ELR (cell line): ENCODE measurements at regions not wholly inside any gene's neighbourhood (a gene's known extent, or its start where the extent isn't known, plus 50 kb on each side); places are given as distances from the start of the nearest gene placed in this dataset.

Source experiments
- DNase-seq: peaks from one replicate; pipeline ENCODE4 v3.0.0-alpha.2; 2015; ENCODE audit warnings: low read depth

GRCh38 chr6:115720900-115721299, 339.8 kb downstream of the FRK start:
- DNase-seq: no peak

DNA sequence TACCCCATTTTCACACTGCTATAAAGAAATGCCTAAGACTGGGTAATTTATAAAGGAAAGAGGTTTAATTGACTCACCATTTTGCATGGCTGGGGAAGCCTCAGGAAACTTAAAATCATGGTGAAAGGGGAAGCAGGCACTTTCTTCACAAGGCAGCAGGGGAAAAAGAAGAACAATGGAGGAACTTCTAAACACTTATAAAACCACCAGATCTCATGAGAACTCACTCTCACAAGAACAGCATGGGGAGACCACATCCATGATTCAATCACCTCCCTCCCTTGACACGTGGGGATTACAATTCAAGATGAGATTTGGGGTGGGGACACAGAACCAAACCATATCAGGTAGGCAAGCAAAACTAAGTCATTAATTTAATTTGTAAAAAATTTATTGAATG, 343.2 kb downstream of the FRK start:
- no peak for DNase-seq

GRCh38 chr6:115717062-115717461, 343.6 kb downstream of the FRK start:
- DNase-seq: no peak

- DNase-seq: no peak
Measured at GRCh38 chr6:115712291-115712961, 348.3 kb downstream of the FRK start.

- no peak for DNase-seq
Measured at GRCh38 chr6:115708850-115709249, 351.8 kb downstream of the FRK start.

DNA sequence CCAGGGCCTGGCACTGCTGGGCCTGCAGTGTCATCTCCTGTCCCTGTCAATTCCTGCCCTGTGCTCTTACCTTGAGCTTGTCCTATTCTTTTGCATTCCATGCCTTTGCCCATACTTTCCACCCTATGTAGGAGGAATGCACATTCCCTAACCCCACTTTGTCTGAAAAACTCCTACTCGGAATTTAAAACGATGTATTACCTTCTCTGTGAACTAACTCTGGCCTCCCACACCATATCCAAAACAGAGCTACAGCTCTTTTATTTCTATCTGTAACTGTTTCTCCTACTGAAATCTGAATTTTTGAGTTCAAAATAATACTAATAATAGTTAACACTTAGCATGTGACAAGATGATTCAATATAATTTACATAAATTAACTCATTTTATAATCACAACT, 353.7 kb downstream of the FRK start:
- no peak for DNase-seq

DNA sequence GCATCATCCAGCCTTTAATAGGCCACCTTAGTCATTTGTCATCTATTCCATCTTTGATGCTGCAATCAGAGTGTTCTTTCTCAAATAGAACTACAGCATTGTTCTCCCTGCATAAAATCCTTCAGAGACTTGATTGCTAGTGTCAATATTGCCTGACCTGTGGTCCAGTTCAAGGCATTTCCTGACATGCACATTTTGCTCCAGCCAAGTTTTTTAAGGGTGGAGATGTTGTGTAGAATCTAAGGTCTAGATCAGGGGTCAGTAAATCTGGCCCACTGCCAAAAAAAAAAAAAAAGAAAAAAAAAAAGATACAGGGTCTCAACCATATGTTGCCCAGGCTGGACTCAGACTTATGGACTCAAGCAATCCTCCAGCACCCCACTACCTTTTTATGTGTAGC, 354.4 kb downstream of the FRK start:
- DNase-seq: no peak

DNA sequence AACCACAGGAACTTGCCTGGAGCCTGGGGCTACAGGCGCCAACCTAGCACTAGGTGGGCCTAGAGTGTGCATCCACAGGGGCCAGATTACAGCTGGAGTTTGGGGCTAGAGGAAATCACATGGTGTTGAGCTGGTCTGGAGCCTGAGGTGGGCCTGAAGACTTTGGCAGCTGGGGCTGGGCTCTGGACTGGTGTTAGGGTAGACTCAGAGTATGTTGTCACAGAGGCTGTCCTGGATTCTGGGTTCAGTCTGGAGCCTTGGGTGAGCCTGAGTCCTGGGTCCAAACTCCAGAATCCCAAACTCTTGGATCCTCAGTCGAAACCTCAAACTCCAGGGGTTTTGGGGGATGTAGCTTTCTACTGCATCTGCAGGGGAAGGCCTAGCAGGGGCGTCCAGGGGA, 356.7 kb downstream of the FRK start:
- DNase-seq: no peak

DNA sequence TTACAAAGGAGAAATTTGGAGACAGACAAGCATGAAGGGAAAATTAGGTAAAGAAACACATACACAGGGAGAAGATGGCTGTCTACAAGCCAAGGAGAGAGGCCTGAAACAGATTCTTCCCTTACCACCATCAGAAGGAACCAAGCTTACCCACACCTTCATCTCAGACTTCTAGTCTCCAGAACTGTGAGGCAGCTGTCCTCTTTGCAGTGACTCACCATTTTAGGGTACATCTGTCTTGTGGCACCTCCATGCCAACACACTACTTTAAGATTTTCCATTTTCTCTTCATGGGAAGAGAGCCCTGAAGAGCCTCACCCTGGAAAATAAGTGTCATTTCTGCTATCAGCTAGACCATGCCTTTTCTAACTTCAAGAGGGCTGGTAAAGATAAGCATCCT, 369.3 kb downstream of the FRK start:
- DNase-seq: no peak

DNA sequence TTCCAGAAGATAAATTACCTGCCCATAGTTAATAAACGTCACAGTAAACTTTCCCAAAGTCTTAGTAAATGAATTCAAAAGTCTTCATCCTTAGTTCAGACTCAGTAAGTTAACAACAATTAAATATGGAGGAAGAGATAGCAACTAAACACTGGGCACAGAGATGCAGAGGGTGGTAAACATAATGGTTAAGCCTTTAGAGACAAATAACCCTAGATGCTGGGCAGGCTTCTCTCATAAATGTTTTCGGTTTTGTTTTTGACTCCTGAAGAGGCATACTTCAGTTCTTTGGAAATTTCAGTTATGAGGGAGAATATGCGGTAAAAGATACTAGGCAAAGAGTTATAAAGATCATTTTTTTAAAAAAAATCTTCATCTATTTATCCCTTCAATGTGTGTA, 369.8 kb downstream of the FRK start:
- DNase-seq: no peak

DNA sequence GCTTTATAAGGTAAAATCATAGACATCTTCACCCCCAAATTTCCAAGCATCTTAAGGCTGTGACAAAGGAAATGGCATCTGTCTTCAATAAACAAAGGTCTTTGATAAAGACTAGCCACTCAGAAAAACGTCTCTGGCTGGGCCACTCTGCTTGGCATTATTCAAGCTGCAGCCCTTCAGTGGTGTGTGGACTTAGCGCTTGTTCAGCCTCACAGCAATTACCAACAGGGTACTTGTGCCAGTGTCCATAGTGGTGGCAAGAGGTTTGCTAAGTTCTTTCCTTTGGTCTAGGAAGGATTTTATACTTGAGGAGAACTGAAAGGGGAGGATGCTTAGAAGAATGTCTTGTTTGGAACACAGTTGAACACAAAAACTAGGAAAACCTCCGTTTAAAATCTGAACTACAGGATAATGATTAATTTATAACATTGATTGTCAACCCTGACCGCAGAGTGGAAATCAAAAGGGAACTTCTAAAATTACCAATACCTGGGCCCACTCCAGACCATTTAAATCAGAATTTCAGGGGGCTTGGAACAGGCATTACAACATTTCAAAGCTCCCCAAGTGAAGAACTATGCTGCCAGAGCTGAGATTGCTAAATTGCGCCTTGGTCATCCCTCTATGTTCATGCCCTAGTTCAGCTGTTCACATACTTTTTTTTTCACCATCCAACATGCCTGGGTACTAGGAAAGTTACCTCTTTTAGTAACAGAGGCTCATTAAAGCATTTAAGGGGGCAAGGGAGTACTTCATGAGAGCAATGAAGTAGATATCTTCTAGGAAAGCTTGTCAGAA, 378.5 kb downstream of the FRK start:
- DNase-seq: no peak

GRCh38 chr6:115680621-115681020, 380.1 kb downstream of the FRK start:
- no peak for DNase-seq

- DNase-seq: no peak
Measured at GRCh38 chr6:115677198-115677597, 383.5 kb downstream of the FRK start.

- DNase-seq: no peak
Measured at GRCh38 chr6:115675443-115675842, 385.2 kb downstream of the FRK start.

DNA sequence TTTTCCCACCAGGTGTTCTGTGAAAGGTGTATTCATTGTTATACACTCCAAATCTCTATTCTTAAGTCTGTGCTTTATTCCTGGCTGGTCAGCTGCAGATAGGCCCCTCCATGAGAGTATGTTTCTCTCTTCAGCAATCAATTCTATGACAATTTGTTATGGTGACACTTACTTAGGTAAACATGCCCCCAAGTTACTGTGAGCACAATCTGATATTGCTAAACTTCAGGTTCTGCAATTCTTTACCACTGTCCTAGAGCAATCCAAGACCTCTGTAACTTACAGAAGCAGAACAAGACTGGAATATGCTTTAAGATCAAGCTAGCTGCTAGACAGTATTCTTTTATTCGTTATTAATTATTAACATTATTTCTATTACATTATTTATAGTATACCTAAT, 391.9 kb downstream of the FRK start:
- DNase-seq: no peak

- DNase-seq: no peak
Measured at GRCh38 chr6:115668211-115668610, 392.5 kb downstream of the FRK start.

- DNase-seq: no peak
Measured at GRCh38 chr6:115667478-115668026, 393.1 kb downstream of the FRK start.

GRCh38 chr6:115666997-115667396, 393.7 kb downstream of the FRK start:
- DNase-seq: no peak

GRCh38 chr6:115665310-115665709, 395.4 kb downstream of the FRK start:
- DNase-seq: no peak

- DNase-seq: no peak
Measured at GRCh38 chr6:115663681-115664080, 397.0 kb downstream of the FRK start.

- DNase-seq: peak; percentile 25
Measured at GRCh38 chr6:115643762-115644161, 416.9 kb downstream of the FRK start.

- no peak for DNase-seq
Measured at GRCh38 chr6:115634887-115635286, 425.8 kb downstream of the FRK start.

- DNase-seq: no peak
Measured at GRCh38 chr6:115634131-115634530, 426.6 kb downstream of the FRK start.

DNA sequence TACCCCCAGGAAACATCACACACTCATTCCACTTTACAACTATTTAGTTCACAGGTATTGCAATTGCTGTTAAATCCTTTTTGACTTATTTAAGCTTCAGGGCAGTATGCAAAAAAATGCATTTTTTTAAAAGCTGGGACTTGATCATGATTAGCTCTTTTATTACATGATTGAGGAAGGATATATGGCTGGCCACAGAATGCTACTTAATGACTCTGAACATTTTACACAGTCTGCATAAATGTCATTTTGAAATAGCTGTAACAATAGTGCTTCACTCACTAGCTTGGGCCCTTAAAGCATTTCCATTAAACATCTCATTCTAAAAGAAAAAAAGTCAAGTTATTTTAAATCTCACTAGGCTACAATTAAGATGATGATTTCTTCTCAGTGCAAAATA, 429.7 kb downstream of the FRK start:
- DNase-seq: no peak
